ENCODE measurements at regions not wholly inside any gene's neighbourhood (a gene's known extent, or its start where the extent isn't known, plus 50 kb on each side); places are given as distances from the start of the nearest gene placed in this dataset.

GRCh38 chr17:77318491-77319210 lies 177.9 kb downstream of the SEC14L1 start:
- TF ChIP-seq, protein P1, sequence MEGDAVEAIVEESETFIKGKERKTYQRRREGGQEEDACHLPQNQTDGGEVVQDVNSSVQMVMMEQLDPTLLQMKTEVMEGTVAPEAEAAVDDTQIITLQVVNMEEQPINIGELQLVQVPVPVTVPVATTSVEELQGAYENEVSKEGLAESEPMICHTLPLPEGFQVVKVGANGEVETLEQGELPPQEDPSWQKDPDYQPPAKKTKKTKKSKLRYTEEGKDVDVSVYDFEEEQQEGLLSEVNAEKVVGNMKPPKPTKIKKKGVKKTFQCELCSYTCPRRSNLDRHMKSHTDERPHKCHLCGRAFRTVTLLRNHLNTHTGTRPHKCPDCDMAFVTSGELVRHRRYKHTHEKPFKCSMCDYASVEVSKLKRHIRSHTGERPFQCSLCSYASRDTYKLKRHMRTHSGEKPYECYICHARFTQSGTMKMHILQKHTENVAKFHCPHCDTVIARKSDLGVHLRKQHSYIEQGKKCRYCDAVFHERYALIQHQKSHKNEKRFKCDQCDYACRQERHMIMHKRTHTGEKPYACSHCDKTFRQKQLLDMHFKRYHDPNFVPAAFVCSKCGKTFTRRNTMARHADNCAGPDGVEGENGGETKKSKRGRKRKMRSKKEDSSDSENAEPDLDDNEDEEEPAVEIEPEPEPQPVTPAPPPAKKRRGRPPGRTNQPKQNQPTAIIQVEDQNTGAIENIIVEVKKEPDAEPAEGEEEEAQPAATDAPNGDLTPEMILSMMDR (IDR thresholded peaks at IDR 0.05): no peak
- TF ChIP-seq POLR2A (IDR thresholded peaks at IDR 0.05): no peak
- TF ChIP-seq POLR2AphosphoS5 (IDR thresholded peaks at IDR 0.05): no peak
- no peak for TF ChIP-seq EP300 (IDR thresholded peaks at IDR 0.05)

Data from upper lobe of left lung (tissue), 4 donors.